ENCODE measurements at regions not wholly inside any gene's neighbourhood (a gene's known extent, or its start where the extent isn't known, plus 50 kb on each side); places are given as distances from the start of the nearest gene placed in this dataset.
"Not testable (repeated sequence)": the region's sequence is repeated elsewhere in the genome, so short reads cannot be mapped to it uniquely, and the experiment has no call there.

GRCh38 chr18:66874375-66874774, 270.5 kb upstream of the CDH19 start:
- no peak for DNase-seq (ENCODE audit: low spot score)
- TF ChIP-seq CTCF (IDR thresholded peaks at IDR 0.05; ENCODE audit: extremely low read depth, insufficient read depth, missing control alignments): no peak
- in situ Hi-C loops (cut with MboI; ENCODE audit: low pct_unique_long_range_greater_than_20kb, low sequenced_read_pairs, unreplicated experiment): no loop called here

GRCh38 chr18:66873899-66874298, 270.0 kb upstream of the CDH19 start:
- no peak for TF ChIP-seq CTCF (IDR thresholded peaks at IDR 0.05; ENCODE audit: extremely low read depth, insufficient read depth, missing control alignments)

GRCh38 chr18:66872277-66872676, 268.4 kb upstream of the CDH19 start:
- DNase-seq (ENCODE audit: low spot score): peak; percentile 12
- in situ Hi-C loops (cut with MboI; ENCODE audit: low pct_unique_long_range_greater_than_20kb, low sequenced_read_pairs, unreplicated experiment): no loop called here
- peak; percentile 9 for TF ChIP-seq CTCF (IDR thresholded peaks at IDR 0.05; ENCODE audit: extremely low read depth, insufficient read depth, missing control alignments)

More at GRCh38 chr18:66873899-66874298, 270.0 kb upstream of the CDH19 start:
- no peak for DNase-seq (ENCODE audit: low spot score)
- in situ Hi-C loops (cut with MboI; ENCODE audit: low pct_unique_long_range_greater_than_20kb, low sequenced_read_pairs, unreplicated experiment): no loop called here

GRCh38 chr18:66867653-66868052, 263.8 kb upstream of the CDH19 start:
- DNase-seq (ENCODE audit: low spot score): no peak

GRCh38 chr18:66866427-66866940, 262.6 kb upstream of the CDH19 start:
- DNase-seq (ENCODE audit: low spot score); in situ Hi-C loops (cut with MboI; ENCODE audit: low pct_unique_long_range_greater_than_20kb, low sequenced_read_pairs, unreplicated experiment): not testable (repeated sequence)

More at GRCh38 chr18:66867653-66868052, 263.8 kb upstream of the CDH19 start:
- TF ChIP-seq CTCF (IDR thresholded peaks at IDR 0.05; ENCODE audit: extremely low read depth, insufficient read depth, missing control alignments): no peak
- in situ Hi-C loops (cut with MboI; ENCODE audit: low pct_unique_long_range_greater_than_20kb, low sequenced_read_pairs, unreplicated experiment): no loop called here

GRCh38 chr18:66838340-66838987, 234.6 kb upstream of the CDH19 start:
- DNase-seq (ENCODE audit: low spot score): no peak
- no peak for TF ChIP-seq CTCF (IDR thresholded peaks at IDR 0.05; ENCODE audit: extremely low read depth, insufficient read depth, missing control alignments)
- in situ Hi-C loops (cut with MboI; ENCODE audit: low pct_unique_long_range_greater_than_20kb, low sequenced_read_pairs, unreplicated experiment): no loop called here

- DNase-seq (ENCODE audit: low spot score): no peak
- in situ Hi-C loops (cut with MboI; ENCODE audit: low pct_unique_long_range_greater_than_20kb, low sequenced_read_pairs, unreplicated experiment): no loop called here
- no peak for TF ChIP-seq CTCF (IDR thresholded peaks at IDR 0.05; ENCODE audit: extremely low read depth, insufficient read depth, missing control alignments)
Observed at GRCh38 chr18:66833646-66834045, 229.8 kb upstream of the CDH19 start.

Measured in GM13977 (cell line).